ENCODE measurements at regions not wholly inside any gene's neighbourhood (a gene's known extent, or its start where the extent isn't known, plus 50 kb on each side); places are given as distances from the start of the nearest gene placed in this dataset.

DNA sequence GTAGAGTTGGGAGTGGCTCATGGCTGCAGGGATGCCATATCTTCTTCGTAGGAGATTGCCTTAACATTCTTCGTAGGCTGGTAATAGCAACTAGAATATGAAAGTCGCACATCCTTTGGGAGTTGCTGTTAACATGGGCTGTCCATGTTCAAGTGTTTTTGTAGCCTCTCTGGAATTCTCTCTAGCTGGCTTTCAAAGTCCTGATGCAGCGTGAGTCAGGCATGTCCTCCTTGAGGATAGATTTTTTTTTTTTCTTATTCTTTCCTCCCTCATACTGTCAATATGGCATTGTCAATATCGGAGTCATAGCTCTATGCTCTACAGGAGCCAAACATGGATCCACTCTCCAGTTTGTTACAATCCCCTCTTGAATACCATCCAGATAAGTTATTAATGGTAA lies 494.8 kb upstream of the WWC1 start:
- Histone ChIP-seq H3K9ac (replicated peaks; ENCODE audit: extremely low read depth, insufficient read depth, low read length) (no peak overlapping the region), H3K9me1 (replicated peaks; ENCODE audit: control insufficient read depth, extremely low read depth, insufficient read depth, low read length) (no peaks in the 10 kb centered on the region), H3K4me3 (replicated peaks in 1 of 3; ENCODE audit: insufficient read depth in 1 of 3, low read depth in 1 of 3, low read length in 3 of 3) (no peak overlapping the region), H3K4me2 (ENCODE audit: insufficient read depth, low read length) (no peak overlapping the region), H3K9me3 (replicated peaks; ENCODE audit: control insufficient read depth, insufficient read depth, low read length) (peaks cover 5% of the 10 kb centered on the region), H3K27ac (ENCODE audit: insufficient read depth, low read depth, low read length) (no peak overlapping the region), H3K79me2 (ENCODE audit: control insufficient read depth, insufficient read depth, low read length) (no peaks in the 10 kb centered on the region), H2AFZ (ENCODE audit: low read depth, low read length) (no peak overlapping the region), H4K20me1 (replicated peaks; ENCODE audit: control insufficient read depth, extremely low read depth, insufficient read depth, low read length) (no peaks in the 10 kb centered on the region), H3K4me1 (ENCODE audit: control insufficient read depth, extremely low read depth, insufficient read depth, low read length) (no peaks in the 10 kb centered on the region), H3K27me3 (ENCODE audit: control insufficient read depth in 2 of 2, insufficient read depth in 2 of 2, low read length in 2 of 2) (no peaks in the 10 kb centered on the region), H3K36me3 (ENCODE audit: control insufficient read depth in 2 of 2, extremely low read depth in 1 of 2, insufficient read depth in 2 of 2, low read length in 2 of 2) (no peaks in the 10 kb centered on the region)
- TF ChIP-seq POLR2AphosphoS5 (IDR thresholded peaks at IDR 0.05; ENCODE audit: insufficient read depth, low read depth, low read length) (no peak), POLR2A (IDR thresholded peaks at IDR 0.05; ENCODE audit: low read depth, low read length) (no peak), GATA2 (IDR thresholded peaks at IDR 0.05; ENCODE audit: insufficient read depth, insufficient read length, low read depth, low read length) (no peak), EZH2 (IDR thresholded peaks at IDR 0.05; ENCODE audit: borderline replicate concordance, low read depth, low read length, severe bottlenecking) (no peak), FOS (IDR thresholded peaks at IDR 0.05; ENCODE audit: borderline replicate concordance, insufficient read depth, low read length) (no peak), CTCF (IDR thresholded peaks at IDR 0.05; ENCODE audit: extremely low read depth in 1 of 2, insufficient read depth in 1 of 2, low read depth in 1 of 2, low read length in 2 of 2) (no peak), MYC (IDR thresholded peaks at IDR 0.05; ENCODE audit: low read depth, low read length) (no peak), JUN (IDR thresholded peaks at IDR 0.05; ENCODE audit: borderline replicate concordance, insufficient read depth, insufficient read length, low read depth) (no peak)
- TF ChIP-seq, protein P1, sequence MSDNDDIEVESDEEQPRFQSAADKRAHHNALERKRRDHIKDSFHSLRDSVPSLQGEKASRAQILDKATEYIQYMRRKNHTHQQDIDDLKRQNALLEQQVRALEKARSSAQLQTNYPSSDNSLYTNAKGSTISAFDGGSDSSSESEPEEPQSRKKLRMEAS (IDR thresholded peaks at IDR 0.05; ENCODE audit: insufficient read depth, insufficient read length): no peak
- POLR2A ChIA-PET: no interaction called here
- DNase-seq (ENCODE audit: low read depth, low spot score) (no peak), FAIRE-seq (no peak)
- dilution Hi-C loops (cut with MboI; ENCODE audit: extremely low pct_ligation_motif_present, low sequenced_read_pairs) (no loop called here), intact Hi-C loops (cut with micrococcal nuclease) (no loop called here)
- CTCF ChIA-PET: no interaction called here
- BruUV-seq (replicated peaks): no TSS peak

Measured in endothelial cell of umbilical vein (primary cell).